ENCODE measurements at regions not wholly inside any gene's neighbourhood (a gene's known extent, or its start where the extent isn't known, plus 50 kb on each side); places are given as distances from the start of the nearest gene placed in this dataset.

DNA sequence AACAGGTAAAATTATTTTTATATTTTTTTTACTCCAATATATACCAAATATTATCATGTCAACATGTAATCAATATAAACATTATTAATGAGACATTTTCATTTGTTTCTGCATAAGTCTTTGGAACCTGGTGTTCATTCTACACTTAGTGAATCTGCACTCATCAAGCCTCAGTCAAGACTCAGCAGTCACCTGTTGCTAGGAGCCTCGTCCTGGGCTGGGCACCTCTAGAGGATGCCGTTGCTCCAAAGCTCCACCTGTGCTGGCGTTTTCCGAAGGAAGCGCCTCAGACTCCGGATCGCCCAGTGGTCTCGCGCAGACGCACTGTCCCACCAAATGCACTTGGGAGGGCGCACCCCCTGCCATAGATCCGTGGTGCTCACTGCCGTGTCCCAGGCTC is 604.7 kb upstream of the MKI67 start:
- no peak for DNase-seq

DNA sequence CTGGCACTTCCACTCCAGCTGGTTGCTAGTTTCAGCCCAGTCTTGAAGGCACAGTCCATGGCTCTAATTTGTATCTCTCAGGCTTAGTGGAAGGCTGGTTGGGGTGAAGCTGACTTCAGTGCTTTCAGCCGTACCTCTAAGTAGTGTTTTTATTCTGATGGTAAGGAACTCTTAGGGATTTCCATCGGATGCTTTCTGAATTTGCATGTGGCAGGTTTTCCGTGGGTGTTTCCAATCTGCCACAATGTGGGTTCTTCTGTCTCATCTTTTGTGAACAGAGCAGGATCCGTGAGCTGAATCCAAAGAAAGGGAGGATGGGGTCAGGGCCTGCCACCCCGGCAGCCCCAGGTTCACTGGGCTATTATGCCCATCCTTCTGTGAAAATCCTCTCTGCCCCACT is 607.9 kb upstream of the MKI67 start:
- DNase-seq, result no peak

DNA sequence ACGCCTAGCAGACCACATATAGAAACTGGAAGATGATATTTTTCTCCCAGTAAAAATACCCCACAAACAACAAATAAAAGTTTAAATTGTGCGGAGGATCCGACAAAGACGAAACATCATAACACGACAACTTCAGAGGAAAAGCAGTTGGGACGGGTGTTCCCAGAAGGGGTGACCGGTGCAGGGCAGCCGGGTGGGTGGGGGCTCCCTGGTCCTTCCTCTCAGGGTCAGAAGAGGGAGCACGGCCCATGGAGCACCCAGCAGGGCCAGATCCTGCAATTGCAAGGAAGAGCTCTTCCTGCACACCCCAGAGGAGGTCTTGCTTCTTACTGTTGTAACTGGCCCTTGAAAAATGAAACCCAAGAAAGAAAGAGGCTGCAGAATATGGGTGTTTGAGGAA is 608.5 kb upstream of the MKI67 start:
- no peak for DNase-seq

DNA sequence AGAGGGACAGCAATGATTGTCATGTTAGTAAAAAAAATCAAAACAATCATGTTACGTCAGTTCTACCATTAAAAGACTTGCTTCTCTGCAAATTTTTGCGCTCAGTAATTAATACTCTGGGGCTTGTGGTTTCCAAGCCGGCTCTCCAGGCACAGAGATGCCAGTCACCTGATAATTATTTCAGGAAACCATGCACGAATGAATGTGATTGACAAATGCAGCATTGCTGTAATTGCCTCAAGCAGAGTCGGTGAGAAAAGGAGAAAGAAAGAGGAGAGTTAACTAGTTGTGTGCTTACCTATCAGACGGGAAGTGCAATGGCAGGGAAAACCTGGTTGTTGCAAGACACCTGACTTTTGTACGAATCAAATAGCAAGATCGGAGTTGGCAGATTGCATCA is 609.8 kb upstream of the MKI67 start:
- no peak for DNase-seq

DNA sequence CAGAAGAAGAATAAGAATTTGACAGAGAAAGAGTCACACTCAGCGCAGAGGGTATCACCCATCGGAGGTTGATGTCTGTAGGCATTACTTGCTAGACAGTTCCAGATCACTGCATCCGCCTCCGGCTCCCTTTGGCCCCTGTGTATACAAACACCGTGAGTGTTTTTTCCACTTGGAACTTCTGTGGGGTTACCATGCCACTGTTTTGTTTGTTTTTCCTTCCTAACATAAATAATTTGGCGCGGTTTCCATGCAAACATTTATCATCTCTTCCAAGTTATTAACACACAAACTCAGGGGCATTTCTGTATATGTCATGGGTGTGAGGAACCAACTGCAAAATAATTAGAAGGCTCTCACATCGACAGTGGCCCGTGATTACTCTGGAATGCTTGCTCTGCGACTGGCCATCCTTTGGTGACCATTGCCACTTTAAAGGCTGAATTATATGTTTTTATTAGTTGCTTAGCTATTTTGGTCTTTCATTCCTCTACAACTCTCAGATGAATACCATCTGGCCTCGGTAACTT is 612.2 kb upstream of the MKI67 start:
- no peak for DNase-seq

DNA sequence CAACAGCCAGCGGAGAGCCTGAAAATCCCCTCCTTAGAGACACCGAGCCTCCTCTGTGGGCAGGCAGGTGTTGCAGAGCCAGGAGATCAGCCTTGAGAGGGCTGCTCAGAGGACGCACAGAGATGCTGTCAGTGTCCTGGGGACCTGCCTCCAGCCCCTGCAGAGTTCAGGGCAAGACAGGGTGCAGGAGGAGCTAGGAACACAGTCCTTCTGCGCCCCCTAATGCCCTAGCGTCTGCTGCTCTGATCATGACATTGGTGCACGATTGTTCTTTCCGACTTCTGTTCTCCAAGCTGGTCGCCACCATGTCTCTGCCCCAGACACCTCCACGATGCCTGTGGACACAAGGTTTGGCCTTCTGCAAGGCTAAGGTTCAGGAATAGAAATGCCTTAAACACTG is 613.7 kb upstream of the MKI67 start:
- no peak for DNase-seq

DNA sequence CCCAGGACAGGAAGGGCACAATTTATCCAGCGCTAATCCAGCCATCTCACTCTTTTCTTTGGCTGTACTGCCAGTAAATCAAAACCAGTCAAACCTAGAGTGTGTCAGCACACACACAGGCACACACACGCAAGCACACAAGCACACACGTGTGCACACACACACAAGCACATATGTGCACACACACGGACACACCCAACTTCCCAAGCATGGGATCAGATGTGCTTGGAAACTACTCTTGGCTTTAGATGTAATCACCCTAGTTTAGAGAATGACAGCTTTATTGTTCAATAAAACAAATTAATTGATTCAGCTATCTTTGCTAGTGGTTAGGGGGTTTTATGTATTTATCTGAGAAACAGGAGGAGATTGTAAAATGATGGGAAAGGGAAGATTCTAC is 615.0 kb upstream of the MKI67 start:
- DNase-seq, result no peak

DNA sequence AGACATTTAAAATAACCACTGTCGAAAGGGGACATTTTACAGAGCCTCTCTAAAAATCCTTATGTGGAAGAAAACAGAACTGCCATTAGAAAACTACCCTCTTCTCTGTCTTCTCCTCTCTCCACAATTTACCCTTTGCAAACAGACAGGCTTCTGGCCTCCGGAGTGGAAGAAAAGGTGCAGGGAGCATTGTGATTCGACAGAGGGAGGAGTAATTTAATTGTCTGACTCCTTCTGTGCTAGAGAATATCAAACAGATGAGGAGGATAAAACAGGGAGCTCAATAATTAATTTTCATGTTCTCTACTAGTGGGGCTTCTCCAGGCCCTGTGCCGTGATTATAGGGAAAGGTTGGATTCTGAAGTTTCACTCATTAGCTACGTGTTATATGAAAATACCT is 615.5 kb upstream of the MKI67 start:
- no peak for DNase-seq

DNA sequence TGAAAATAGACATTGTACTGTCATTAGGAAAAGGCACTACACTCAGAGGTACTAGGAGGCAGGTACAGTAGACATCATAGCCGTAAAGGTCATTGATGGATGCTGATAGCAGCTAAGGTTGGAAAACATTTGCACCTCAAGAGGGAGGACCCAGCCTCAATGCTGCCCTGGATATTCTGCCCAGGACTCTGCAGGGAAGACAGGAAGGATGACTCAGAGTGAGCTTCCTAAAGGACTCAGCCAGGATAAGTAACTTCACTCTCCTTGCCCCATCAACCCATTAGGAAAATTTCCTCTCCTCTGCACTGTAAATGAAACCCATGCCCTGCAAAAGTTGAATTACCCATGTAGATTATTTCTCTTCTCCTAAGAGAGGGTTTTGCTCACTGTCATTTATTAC is 617.9 kb upstream of the MKI67 start:
- no peak for DNase-seq

DNA sequence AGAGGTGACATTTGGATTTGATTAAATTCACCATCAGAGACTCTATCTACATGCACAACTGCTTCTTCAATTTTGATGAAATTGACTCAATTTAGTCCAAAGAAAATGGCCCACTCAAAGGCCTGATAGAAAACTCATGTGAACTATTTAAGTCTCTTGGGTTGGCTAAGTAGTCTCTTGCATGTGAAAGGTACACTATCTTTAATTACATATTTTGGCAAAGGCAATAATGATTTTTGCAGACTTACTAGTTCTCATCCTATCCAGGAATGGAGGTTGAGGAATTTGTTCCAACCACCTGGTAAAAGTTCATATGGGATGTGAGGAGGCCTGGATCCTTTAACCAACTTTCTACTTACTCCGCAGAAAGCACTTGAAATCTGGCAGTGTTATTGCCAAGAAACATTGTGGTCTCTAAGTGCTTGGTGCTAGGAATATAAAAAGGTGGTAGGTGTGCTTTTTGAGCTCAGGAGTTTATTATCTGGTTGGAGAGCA is 618.6 kb upstream of the MKI67 start:
- DNase-seq, result no peak

DNA sequence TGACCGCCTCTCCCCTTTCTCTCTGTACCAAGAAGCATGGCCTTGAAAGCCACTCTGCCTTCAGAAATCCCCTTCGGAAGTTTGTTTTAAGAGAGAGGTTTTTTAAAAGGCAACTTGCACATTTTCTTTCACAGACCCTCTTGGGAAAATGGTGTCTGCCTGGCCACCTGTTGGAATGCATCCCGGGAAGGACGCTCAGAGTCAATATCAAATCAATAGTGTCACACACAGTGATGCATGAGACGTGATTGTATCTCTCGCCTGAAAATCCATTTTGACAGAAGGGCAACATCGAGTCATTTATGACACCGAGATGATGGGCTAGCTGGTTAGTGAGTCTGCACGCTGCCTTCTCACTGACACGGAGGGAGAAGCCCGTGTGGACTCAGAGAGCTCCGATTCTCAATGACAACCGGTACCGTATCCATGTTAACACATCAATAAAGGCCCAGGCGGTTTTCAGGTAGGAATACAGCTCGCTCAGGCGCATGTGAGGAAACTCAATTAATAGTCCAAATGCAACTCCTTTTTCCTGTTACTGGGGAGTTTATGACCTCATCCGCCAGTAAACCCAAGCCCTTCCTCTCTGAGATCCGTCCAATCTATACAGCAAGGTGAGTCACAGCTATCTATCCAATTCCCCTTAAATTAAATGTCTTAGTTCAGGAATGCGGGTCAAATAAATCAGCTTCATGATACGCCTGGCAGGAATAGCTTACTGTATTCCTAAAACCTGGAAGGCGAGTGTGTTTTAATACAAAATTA is 621.5 kb upstream of the MKI67 start:
- no peak for DNase-seq

DNA sequence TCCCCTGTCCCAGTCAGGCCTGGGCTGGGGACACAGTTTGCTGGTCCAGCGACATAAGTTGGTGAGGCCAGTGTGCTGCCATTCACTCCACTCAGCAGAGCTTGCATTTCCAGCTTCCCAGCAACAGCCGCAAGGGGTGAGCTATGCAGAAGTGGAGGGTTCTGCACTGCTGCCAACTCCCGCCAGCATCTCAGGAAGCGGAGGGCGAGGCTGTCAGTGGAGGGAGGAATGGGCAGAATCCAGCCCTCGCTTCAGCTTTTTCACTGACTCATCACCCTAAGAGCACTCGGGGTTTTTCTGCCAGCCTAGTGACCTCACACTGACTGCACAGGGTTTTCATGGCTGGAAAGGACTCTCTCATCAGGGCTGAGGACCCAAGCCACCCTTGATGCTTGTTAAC is 625.1 kb upstream of the MKI67 start:
- DNase-seq, result no peak

DNA sequence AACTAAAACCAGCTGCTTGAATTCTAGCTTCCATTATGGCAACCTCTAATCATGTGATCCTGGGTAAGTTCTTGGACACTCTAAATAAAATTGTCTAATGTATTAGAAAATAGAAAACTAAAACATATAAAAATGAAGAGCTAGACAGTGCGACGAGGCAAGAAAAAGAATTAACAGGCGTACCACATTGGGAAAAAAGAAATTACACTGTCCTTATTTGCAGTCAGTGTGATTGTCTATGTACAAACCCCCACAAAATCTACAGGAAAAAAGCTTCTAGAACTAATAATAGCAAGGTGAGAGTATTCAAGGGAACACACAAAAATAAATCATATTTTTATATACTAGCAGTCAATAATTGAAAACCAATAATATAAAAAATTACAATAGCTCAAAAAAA is 625.6 kb upstream of the MKI67 start:
- DNase-seq, result no peak

DNA sequence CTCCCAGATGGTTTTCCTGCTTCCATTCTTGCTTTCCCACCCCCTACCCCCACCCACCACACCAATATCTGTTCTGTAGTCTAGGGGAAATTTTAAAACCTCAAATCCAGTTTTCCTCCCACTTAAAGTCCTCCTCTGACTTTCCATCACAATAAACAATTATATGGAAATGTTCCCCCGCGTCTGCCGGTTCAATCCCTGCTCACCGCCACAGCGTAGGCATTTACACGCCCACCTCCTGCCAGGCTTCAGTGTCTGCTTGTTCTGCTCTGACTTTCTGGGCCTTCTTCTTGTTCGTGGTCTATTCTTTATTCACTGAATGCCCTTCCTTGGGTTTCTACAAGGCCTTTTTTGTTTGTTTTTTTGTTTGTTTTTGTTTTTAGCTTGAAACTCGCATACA is 633.0 kb upstream of the MKI67 start:
- DNase-seq, result no peak

DNA sequence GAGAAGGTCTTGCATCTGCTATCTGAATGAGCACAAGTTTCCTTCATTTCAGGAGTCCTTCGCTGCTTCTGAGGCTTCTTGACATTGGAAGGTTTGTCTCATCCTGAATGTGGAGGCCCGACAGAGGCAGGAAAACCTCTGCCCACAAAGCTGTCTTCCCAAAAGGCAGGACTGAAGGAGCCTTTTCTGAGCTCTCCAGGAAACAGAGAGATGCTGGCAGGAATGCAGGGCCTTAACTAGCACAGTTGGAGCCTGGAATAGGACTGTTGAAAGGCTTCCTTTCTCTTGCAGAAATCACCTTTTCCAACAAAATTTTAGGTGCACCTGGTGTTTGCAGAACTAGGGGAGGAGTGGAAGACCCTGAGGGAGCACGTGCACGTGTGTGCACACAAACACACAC is 637.4 kb upstream of the MKI67 start:
- DNase-seq, result no peak

DNA sequence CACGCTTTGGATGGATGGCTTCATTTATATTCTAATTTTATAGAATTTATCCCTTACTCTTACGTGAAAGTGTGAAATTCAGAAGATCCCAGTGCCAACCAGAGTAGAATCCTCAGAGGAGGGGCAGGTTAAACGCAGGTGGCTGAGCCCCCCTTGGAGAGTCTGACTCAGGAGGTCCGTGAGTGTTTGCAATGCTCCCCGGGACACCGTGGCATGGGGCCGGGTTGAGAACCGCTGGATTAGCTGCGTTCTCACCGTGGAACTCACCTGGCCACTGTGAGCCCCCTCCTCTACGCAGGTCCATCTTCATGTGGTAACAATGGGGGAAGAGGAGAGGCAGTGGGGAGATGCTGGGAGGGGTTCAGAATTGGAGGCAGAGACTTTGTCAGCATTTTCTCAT is 638.0 kb upstream of the MKI67 start:
- DNase-seq, result no peak

DNA sequence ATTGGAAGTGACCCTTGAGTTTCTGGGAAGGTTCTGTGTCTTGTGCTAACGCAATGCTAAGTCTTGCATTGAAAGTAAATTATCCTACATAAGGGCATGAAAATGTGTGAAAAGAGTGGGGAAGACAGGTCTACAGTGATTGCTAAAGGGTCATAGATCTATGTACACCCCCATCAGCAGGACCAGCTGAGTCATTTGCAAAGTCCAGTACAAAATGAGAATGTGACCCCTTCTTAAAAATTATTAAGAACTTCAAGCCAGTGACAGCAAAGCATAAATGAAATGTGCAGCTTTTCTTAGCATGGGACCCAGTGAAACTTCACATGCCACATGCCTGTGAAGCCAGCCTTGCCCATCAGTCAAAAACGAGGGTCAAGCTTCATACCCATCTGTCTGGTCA is 640.7 kb upstream of the MKI67 start:
- DNase-seq, result no peak

DNA sequence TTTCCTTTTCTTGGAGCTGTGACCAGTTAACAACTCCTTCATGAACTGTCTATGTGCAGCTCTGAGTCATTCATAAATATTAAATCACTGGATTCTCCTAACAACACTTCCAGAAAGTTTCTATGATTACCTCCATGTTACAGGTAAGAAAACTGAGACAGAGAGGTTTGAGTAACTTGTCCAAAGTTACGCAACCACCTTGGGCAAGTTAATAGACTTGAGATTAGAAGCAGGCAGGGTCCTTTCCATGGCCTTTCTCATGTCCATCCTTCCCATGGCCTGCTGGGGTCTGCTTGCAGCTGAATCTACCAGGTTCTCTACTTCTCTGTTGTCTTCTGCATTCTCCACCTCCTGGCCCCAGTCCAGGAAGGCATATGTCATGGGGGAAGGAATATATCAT is 648.8 kb upstream of the MKI67 start:
- DNase-seq, result no peak

DNA sequence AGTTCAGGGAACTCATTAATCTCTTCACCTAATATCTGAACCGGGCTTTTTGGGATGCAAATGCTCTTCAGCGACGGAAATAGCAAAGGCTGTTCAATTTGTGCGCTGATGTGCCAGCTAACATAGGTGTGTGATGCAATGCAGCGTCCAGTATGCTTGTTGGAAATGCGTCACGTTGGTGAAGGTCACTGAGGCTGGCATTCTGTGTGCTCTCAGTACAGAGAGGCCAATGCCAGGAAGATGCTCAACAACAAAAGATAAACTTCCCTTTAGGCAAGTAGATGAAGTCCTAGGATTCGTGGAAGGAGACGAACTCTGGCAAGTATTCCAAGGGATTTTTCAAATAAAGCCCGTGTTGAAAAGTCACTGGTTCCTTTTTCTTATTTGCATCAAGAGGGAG is 649.5 kb upstream of the MKI67 start:
- no peak for DNase-seq

DNA sequence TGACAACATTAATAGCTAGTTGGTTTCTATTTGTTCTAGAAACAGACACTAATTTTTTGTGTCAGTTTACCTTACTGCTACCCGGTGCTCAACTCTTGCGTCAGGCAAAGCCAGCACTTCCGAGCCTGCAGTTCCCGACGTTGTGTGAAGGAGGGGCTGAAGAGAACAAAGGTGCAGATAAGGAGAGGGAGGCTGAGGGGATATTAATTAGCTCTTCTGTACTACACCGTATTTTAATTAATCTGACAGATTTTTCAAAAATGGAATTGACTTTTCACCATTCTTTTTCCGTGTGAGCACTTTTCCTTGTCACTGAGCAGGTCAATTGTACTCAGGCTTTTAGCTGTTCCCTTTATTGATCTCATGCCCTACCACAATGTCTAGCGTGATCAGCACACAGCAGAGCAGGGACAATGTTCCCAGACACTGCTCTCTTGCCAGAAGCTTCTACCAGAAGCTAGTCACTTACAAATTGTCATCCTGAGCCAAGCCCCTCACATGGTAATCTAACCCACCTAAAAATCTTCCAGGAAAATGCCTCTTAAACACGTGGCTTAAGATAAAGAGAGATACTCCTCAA is 650.5 kb upstream of the MKI67 start:
- no peak for DNase-seq

DNA sequence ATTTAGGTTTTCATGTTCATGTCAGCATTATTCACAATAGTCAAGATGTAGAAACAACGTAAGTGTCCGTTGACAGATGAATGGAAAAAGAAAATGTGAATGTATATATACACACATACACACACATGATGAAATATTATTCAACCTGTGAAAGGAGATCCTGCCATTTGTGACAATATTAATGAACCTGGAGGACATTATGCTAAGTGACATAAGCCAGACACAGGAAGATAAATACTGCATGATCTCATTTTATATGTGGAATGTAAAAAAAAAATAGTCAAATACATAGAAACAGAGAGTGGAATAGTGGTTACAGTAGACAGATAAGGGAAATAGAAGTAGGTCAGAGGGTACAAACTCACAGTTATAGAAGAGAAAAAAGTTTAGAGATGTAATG is 651.1 kb upstream of the MKI67 start:
- no peak for DNase-seq

DNA sequence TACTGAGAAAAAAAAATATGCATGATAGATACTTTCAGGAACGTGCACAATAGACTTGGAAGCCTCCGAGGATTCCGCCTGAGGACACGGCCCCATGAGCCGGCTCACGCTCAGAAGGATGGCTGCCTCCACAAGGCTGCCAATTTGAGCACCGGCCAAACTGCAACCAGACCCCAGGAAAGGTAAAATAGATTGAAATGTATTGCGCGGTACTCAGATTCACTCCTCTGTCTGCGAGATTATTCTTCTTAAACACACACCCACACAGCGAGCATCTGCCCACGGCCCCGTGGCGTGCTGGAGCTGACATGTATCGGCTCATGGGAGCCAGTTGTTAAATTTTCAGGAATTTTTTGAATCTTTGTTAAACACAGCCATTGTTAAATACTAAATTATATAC is 653.2 kb upstream of the MKI67 start:
- no peak for DNase-seq

DNA sequence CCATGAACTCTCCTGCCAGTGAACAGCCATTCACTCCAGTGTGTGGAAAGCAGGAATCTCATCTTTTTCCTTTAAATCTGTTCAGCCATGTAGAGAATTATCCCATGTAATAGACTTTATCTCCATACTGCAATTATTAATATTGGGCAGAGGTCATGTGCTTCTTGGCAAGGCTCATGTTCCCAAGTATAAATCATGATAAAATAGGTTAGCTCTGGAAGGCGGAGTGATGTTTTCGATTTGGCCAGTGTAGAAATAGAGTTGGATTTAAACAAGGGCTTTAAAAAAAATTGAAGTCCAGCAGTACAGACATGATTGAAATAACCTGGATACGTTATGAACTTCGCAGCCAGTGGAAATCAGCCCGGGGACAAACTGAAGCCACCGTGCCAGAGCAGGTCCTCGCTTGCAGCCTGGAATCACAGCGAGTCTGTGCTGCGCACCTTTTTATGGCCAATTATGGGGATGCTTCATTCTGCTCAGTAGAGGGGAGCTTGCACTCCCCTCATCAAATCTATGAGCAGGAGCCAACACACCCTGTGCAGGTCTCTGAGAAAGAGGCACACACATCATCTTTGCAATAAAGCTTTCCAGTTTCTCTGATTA is 654.0 kb upstream of the MKI67 start:
- DNase-seq, result no peak

DNA sequence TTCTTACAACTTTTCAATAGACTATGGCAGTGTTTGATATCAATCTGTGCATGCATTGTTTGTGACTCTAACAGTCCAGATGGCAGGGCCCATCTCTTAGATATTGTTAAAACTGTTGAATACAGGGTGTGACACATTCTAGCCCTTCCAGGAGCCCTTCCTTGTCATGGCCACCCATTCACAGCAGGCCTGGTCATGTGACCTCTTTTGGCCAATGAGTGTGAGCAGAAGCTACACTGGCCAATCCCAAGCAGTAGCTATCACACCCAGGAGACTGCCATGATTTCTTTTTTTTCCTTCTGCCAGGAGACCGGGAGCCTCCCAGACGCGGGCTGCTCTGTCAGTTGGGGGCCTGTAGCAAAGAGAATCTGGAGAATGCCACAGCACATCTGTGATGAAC is 655.4 kb upstream of the MKI67 start:
- DNase-seq, result no peak
